Stimulated activated CD4-positive, alpha-beta T cell treated with anti-CD3 and anti-CD28 coated beads, Interleukin-1b, Interleukin-23, amount 100 ng/mL, for 1 hour (primary cell): ENCODE measurements at regions not wholly inside any gene's neighbourhood (a gene's known extent, or its start where the extent isn't known, plus 50 kb on each side); places are given as distances from the start of the nearest gene placed in this dataset.
"Not testable (repeated sequence)": the region's sequence is repeated elsewhere in the genome, so short reads cannot be mapped to it uniquely, and the experiment has no call there.

Experiments
- DNase-seq, 2 donors: peaks; one replicate each; pipeline ENCODE4 v3.0.0-alpha.2; 2020; ENCODE audit warnings: low read depth in 2 of 2

- DNase-seq = no peak
These were observed 425.8 kb upstream of the MDFIC2 start for GRCh38 chr3:70738291-70738681.

GRCh38 chr3:70737666-70738290 lies 425.3 kb upstream of the MDFIC2 start:
- DNase-seq = no peak

GRCh38 chr3:70736009-70736408 lies 423.6 kb upstream of the MDFIC2 start:
- DNase-seq = no peak

- DNase-seq = no peak
These were observed 422.3 kb upstream of the MDFIC2 start for GRCh38 chr3:70734756-70735155.

- no peak for DNase-seq
These were observed 418.6 kb upstream of the MDFIC2 start for GRCh38 chr3:70731046-70731445.

- no peak for DNase-seq
These were observed 417.4 kb upstream of the MDFIC2 start for GRCh38 chr3:70729845-70730244.

GRCh38 chr3:70728311-70728710 lies 415.9 kb upstream of the MDFIC2 start:
- no peak for DNase-seq

GRCh38 chr3:70726961-70727360 lies 414.5 kb upstream of the MDFIC2 start:
- no peak for DNase-seq

- no peak for DNase-seq
These were observed 413.9 kb upstream of the MDFIC2 start for GRCh38 chr3:70726096-70726938.

- DNase-seq = no peak
These were observed 409.6 kb upstream of the MDFIC2 start for GRCh38 chr3:70722018-70722417.

GRCh38 chr3:70716832-70717231 lies 404.4 kb upstream of the MDFIC2 start:
- no peak for DNase-seq

GRCh38 chr3:70712449-70713082 lies 400.1 kb upstream of the MDFIC2 start:
- no peak for DNase-seq

GRCh38 chr3:70703305-70704102 lies 391.1 kb upstream of the MDFIC2 start:
- DNase-seq = no peak

- no peak for DNase-seq
These were observed 389.7 kb upstream of the MDFIC2 start for GRCh38 chr3:70702132-70702531.

GRCh38 chr3:70684701-70685100 lies 372.3 kb upstream of the MDFIC2 start:
- DNase-seq = no peak

GRCh38 chr3:70675810-70676209 lies 363.4 kb upstream of the MDFIC2 start:
- DNase-seq = not testable (repeated sequence)

GRCh38 chr3:70658513-70659310 lies 346.3 kb upstream of the MDFIC2 start:
- DNase-seq = no peak

GRCh38 chr3:70657454-70657853 lies 345.0 kb upstream of the MDFIC2 start:
- no peak for DNase-seq

GRCh38 chr3:70647823-70648222 lies 335.4 kb upstream of the MDFIC2 start:
- DNase-seq = no peak

GRCh38 chr3:70647094-70647493 lies 334.7 kb upstream of the MDFIC2 start:
- no peak for DNase-seq

- DNase-seq = no peak
These were observed 334.2 kb upstream of the MDFIC2 start for GRCh38 chr3:70646635-70647034.
